ENCODE measurements at regions not wholly inside any gene's neighbourhood (a gene's known extent, or its start where the extent isn't known, plus 50 kb on each side); places are given as distances from the start of the nearest gene placed in this dataset.

DNA sequence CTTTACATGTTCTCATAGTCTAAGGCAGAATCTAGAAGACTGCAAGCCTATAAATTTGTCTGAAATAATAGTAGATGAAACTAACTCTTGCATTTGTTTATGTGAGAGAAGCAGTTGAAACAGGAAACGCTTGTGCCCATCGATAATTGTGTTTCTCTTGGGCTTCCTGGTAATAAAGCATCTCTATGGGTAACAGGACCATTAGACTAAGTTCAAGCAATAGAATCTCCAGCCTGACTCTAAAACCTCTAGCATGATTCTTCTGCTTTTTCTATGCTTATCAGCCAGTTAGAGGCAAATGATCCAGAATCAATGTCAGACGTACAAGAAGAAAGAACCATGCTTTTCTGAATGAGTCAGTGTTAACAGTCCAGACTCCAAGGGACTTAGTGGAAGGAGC lies 1734.4 kb downstream of the LRRC4C start:
- no peaks in the 10 kb centered on the region for H3K9me3 ChIP-seq (ENCODE audit: control insufficient read depth, low read length)
- TF ChIP-seq, protein P1, sequence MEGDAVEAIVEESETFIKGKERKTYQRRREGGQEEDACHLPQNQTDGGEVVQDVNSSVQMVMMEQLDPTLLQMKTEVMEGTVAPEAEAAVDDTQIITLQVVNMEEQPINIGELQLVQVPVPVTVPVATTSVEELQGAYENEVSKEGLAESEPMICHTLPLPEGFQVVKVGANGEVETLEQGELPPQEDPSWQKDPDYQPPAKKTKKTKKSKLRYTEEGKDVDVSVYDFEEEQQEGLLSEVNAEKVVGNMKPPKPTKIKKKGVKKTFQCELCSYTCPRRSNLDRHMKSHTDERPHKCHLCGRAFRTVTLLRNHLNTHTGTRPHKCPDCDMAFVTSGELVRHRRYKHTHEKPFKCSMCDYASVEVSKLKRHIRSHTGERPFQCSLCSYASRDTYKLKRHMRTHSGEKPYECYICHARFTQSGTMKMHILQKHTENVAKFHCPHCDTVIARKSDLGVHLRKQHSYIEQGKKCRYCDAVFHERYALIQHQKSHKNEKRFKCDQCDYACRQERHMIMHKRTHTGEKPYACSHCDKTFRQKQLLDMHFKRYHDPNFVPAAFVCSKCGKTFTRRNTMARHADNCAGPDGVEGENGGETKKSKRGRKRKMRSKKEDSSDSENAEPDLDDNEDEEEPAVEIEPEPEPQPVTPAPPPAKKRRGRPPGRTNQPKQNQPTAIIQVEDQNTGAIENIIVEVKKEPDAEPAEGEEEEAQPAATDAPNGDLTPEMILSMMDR (conservative IDR thresholded peaks at IDR 0.05), result no peak
- Mint-ChIP-seq H3K9me3 (peaks cover 2% of the 10 kb centered on the region), H3K4me1 (peaks cover 15% of the 10 kb centered on the region), H3K27ac (no peak overlapping the region), H3K36me3 (ENCODE audit: low read depth) (no peaks in the 10 kb centered on the region), H3K4me3 (no peak overlapping the region), H3K27me3 (ENCODE audit: insufficient read depth) (no peaks in the 10 kb centered on the region)
- no peaks in the 10 kb centered on the region for H3K27me3 ChIP-seq (ENCODE audit: control insufficient read depth, insufficient read depth, low read length, poor library complexity, severe bottlenecking)
- no peak for DNase-seq
- H3K36me3 ChIP-seq (ENCODE audit: control insufficient read depth, insufficient read depth, low read length), result no peaks in the 10 kb centered on the region
- peaks cover 4% of the 10 kb centered on the region for H3K4me1 ChIP-seq (ENCODE audit: control insufficient read depth, insufficient read depth, low read length)
- no peak overlapping the region for H3K27ac ChIP-seq (ENCODE audit: low read depth, low read length)
- H3K9ac ChIP-seq (ENCODE audit: extremely low read depth, low read length, poor library complexity, severe bottlenecking), result no peak overlapping the region
- WGBS, 2 experiments (ENCODE audit: insufficient coverage in 1 of 2, insufficient read length in 1 of 2), result 91 to 95% methylated on average over 3 of the region's 3 CpGs
- H3K4me3 ChIP-seq (ENCODE audit: low read length), result no peak overlapping the region

DNA sequence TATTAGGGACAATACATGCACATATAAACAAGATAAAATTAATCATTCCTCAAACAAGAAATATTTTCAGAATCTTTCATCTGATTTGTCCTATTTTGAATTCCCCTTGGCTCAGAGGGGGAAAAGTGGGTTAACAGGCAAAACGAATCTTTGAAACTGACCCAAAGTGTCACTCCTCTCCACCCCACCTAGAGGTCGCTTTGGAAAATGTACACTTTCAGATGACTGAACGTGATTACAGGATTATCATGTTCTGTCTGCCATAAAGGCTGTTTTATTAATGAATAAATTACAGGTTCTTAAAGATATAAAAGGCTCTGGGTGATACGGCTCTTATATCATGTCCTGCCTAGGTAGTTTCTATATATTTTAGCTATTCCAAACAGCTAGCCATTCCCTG lies 1735.0 kb downstream of the LRRC4C start:
- WGBS, 2 experiments (ENCODE audit: insufficient coverage in 1 of 2, insufficient read length in 1 of 2), result 60 to 88% methylated on average over 1 to 3 of the region's 4 CpGs
- H3K4me1 ChIP-seq (ENCODE audit: control insufficient read depth, insufficient read depth, low read length), result peaks cover 4% of the 10 kb centered on the region
- H3K9me3 ChIP-seq (ENCODE audit: control insufficient read depth, low read length), result no peaks in the 10 kb centered on the region
- TF ChIP-seq, protein P1 (conservative IDR thresholded peaks at IDR 0.05), result peak; percentile 53
- Mint-ChIP-seq H3K27me3 (ENCODE audit: insufficient read depth) (no peaks in the 10 kb centered on the region), H3K4me3 (no peak overlapping the region), H3K36me3 (ENCODE audit: low read depth) (no peaks in the 10 kb centered on the region), H3K4me1 (peaks cover 15% of the 10 kb centered on the region), H3K27ac (no peak overlapping the region), H3K9me3 (peaks cover 2% of the 10 kb centered on the region)
- no peaks in the 10 kb centered on the region for H3K36me3 ChIP-seq (ENCODE audit: control insufficient read depth, insufficient read depth, low read length)
- no peaks in the 10 kb centered on the region for H3K27me3 ChIP-seq (ENCODE audit: control insufficient read depth, insufficient read depth, low read length, poor library complexity, severe bottlenecking)
- no peak for DNase-seq
- H3K9ac ChIP-seq (ENCODE audit: extremely low read depth, low read length, poor library complexity, severe bottlenecking), result no peak overlapping the region
- H3K27ac ChIP-seq (ENCODE audit: low read depth, low read length), result no peak overlapping the region
- H3K4me3 ChIP-seq (ENCODE audit: low read length), result no peak overlapping the region

DNA sequence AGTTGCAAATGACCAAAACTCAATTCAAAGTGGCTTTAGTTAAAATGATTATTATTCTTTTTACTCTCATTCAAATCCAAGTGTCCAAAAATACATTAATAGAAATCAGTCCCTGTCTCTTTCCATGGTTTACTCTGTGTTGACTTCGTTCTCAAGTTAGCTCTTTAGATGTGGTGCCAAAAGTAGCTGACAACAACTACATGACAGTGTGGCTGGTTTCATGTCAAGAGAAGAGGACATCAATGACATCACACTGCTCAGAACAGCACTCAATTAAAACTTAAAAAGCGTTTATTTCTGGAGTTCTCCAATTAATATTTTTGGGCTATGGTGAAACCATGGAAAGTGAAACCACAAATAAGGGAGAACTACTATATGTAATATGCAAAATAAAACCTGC lies 1746.9 kb downstream of the LRRC4C start:
- Histone ChIP-seq H3K27ac (ENCODE audit: low read depth, low read length) (no peak overlapping the region), H3K36me3 (ENCODE audit: control insufficient read depth, insufficient read depth, low read length) (no peaks in the 10 kb centered on the region), H3K9ac (ENCODE audit: extremely low read depth, low read length, poor library complexity, severe bottlenecking) (no peak overlapping the region), H3K9me3 (ENCODE audit: control insufficient read depth, low read length) (peaks cover 4% of the 10 kb centered on the region), H3K4me1 (ENCODE audit: control insufficient read depth, insufficient read depth, low read length) (no peaks in the 10 kb centered on the region), H3K4me3 (ENCODE audit: low read length) (no peak overlapping the region), H3K27me3 (ENCODE audit: control insufficient read depth, insufficient read depth, low read length, poor library complexity, severe bottlenecking) (no peaks in the 10 kb centered on the region)
- no peak overlapping the region for H3K4me3 Mint-ChIP-seq
- DNase-seq, result no peak
- H3K4me1 Mint-ChIP-seq, result no peaks in the 10 kb centered on the region
- no peaks in the 10 kb centered on the region for H3K36me3 Mint-ChIP-seq (ENCODE audit: low read depth)
- H3K27ac Mint-ChIP-seq, result no peak overlapping the region
- 93 to 100% methylated on average over 1 to 2 of the region's 2 CpGs for WGBS, 2 experiments (ENCODE audit: insufficient coverage in 1 of 2, insufficient read length in 1 of 2)
- H3K9me3 Mint-ChIP-seq, result no peaks in the 10 kb centered on the region
- TF ChIP-seq, protein P1 (conservative IDR thresholded peaks at IDR 0.05), result no peak
- no peaks in the 10 kb centered on the region for H3K27me3 Mint-ChIP-seq (ENCODE audit: insufficient read depth)

Data from endodermal cell (in vitro differentiated cells).